GM19328 (cell line): ENCODE measurements at regions not wholly inside any gene's neighbourhood (a gene's known extent, or its start where the extent isn't known, plus 50 kb on each side); places are given as distances from the start of the nearest gene placed in this dataset.
"Not testable (repeated sequence)": the region's sequence is repeated elsewhere in the genome, so short reads cannot be mapped to it uniquely, and the experiment has no call there.

Experiments used
- ATAC-seq: cut with Tn5 transposase; IDR thresholded peaks from one replicate; pipeline ENCODE4 v1.9.1; 2021; ENCODE audit warnings: mild to moderate bottlenecking, moderate library complexity; ENCODE audit not compliant: unreplicated experiment

DNA sequence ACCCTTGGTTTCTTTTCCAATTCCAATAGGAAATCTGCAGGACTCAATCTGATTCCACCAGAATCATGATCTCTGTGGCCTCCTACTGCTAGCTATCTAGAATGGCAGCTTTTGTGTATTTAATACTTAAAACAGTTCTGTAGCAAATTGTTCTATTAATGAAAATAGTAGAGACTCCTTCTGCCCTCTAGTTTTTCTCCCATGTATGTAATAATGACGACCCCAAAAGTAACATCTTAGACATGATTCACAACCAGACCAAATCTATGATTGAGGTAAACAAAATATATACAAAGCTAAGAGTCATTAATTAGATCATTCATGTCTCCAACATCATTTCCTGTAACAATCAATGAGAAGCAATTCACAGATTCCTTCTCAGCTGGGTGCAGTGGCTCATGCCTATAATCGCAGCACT, 259.1 kb upstream of the MKLN1 start:
- no peak for ATAC-seq

DNA sequence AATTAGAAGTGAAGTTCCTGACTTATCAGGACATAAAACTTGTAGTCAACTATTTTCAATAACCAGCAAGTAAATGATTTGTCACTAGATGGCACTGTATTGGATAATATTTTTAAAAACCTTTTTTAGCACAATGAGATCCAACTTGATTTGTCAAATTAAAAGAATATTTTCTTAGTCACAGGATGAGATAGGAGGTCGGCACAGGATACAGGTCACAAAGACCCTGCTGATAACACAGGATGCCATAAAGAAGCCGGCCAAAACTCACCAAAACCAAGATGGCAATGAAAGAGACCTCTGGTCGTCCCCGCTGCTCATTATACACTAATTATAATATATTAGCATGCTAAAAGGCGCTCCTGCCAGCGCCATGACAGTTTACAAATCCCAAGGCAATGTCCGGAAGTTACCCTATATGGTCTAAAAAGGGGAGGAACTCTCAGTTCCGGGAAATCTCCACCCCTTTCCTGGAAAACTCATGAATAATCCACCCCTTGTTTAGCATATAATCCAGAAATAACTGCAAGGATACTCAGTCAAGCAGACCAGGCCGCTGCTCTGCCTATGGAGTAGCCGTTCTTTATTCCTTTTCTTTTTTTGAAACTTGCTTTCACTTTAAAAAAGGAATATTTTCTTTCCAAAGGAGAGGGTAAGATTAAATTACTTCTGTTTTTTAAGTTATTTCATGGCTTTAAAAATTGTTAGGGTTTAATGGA, 255.7 kb upstream of the MKLN1 start:
- no peak for ATAC-seq

DNA sequence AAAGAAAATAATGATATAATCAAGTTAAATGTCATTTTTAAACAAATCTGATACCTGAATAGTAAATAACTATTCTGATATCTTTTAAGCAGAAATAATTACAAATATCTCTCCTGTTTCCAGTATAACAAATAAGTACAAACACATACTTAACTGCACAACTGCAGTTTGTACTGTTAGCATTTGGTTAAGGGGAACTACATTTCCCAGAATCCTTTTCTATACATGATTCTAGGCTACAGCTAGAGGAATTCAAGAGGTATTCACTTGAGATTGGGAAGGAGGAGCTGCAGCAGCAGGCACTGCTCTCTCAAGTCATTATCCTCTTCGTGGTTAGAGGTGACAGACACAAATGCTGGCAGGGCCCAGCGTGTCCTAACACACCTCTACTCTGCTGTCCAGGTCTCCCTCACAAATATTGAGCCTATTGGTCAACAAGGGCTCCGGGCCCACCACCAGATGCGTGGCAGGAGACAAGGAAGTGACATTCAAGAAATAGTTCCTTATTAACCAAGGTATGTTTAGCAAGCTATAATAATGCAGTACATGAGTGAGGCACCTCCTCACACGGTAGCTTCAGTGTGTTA, 255.1 kb upstream of the MKLN1 start:
- no peak for ATAC-seq

DNA sequence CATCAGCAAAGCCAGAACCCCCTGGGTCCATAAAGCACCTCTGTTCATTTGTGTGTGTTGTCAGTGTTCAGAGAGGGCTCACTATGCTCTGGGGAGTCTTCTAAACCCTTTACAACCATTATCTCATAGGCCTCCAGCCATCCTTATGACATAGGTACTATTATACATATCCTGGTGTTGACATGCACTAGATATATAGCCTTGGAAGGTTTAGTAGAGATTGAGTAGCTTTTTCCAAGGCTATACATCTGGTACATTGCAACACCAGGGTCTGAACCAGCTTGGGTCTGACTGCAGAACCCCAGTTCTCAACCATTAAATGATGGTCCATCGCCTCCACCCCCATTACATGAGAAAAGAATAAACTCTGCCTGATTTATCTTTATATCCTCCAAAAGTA, 253.6 kb upstream of the MKLN1 start:
- no peak for ATAC-seq

DNA sequence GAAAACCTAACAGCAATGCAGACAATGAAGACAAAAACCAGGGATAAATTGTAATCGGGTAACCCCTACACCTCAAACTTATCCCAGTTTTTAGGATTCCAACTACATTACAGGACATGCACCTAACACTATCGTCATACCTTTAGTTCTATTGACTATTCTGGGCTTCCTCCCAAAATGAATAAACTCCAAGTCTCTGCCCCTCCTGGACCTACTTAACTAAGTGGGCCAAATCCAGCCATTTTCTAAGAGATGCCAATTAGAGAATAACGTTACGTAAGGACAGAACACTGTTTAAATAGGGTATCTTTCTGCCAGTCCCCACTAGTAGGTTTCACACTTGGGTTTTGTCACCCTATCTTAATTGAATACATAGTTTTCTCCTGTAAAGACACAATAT, 253.1 kb upstream of the MKLN1 start:
- ATAC-seq: no peak

DNA sequence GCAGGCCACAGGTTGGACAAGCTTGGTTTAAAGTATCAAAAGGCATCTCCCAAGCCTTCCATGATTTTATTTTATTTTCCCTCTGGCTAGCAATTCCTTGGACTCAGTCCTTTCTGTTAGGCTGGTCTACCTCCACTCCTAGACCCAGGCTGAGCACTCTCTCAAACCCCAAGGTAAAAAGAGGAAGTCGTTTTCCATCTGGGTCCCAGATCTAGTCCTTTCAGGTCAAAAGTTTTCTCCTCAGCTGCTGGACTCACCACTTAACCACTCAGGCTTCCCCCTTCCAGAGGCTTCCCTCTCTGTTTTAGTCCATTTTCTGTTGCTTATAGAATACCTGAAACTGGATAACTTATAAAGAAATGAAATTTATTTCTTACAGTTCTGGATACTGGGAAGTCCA, 252.3 kb upstream of the MKLN1 start:
- ATAC-seq: no peak

DNA sequence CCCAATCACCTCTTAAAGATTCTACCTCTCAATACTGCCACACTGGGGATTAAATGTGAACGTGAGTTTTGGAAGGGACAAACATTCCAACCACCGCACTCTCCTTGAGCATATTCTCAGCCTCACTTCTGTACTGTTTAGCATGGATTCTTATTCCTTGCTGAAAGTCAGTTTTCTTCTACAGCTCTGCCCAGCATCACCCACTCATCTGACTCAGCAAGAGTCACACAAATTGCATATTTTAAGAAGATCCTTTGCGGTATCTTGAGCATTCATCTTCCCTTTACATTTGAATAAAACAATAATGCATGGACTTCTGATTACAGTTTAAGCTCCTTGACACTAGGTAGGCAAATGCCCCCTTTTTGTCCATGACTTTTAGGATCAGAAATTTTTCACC, 251.6 kb upstream of the MKLN1 start:
- no peak for ATAC-seq

DNA sequence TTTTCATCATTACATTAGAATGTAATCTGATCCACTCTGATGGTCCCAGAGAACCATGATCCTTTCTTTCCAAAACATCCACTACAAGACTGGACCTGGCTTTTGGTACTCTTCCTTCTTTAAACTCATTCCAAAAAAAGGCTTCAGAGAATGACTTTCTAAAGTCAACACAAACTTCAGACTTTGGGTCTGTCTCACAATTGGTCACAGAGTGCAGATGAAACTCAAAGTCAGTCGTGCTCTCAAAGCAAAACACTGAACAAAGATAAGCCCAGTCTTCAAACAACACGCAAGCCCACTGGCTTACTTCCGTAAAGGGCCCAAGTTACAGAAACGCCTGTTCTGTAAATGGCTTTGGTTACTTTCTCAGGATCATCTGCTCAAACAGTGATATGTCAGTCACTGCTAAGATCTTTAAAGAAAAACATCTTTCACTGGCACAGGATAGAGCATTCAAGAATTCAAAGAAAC, 250.9 kb upstream of the MKLN1 start:
- ATAC-seq: no peak

DNA sequence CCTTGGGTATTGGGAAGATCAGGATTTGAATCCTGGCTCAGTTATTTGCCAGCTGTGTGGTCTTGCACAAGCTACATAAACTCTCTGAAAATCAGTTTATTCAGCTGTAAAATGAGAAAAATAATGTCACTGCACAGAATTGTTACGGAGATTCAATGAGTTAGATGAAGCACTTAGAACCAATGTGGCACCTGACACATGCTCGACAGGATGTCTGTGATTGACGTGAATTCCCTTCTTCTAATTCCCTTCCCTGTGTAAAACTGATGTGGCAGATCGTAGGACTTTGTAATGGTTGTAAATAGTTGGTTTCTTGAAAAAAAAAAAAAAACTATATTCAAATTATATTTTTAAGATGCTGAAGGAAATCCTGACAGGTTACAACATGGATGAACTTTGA, 249.9 kb upstream of the MKLN1 start:
- ATAC-seq: no peak

DNA sequence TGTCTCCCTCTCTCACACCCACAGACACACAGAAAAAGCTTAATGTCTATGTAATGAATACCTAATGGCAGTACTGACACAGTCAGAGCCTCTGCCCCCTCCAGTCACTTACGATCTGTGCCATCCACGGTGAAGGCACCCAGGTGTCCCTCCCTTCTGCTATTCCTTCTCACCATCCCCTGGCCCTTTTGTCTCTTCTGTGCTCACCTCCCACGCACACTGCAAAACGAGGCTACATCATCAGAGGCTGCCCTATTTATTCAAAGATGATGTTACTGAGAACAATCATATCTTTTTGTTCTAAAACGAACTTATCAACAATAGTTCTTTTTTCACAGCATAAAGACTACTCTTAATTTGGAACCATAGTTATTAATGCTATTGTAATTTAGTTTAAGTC, 246.9 kb upstream of the MKLN1 start:
- no peak for ATAC-seq

DNA sequence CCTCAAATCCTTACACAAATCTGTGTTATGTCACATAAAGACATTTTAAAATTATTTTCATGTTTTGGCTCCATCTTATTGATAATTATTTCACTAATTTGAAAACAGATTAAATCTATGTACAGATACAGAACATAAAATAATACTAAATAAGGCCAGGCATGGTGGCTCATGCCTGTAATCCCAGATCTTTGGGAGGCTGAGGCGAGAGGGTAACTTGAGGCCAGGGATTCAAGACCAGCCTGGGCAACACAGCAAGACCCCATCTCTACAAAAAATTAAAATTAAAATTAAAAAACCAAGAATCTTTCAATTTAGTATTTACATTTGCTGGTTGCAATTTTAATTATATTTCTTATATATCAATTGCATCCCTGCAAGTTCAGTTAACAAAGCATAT, 246.4 kb upstream of the MKLN1 start:
- ATAC-seq: no peak

DNA sequence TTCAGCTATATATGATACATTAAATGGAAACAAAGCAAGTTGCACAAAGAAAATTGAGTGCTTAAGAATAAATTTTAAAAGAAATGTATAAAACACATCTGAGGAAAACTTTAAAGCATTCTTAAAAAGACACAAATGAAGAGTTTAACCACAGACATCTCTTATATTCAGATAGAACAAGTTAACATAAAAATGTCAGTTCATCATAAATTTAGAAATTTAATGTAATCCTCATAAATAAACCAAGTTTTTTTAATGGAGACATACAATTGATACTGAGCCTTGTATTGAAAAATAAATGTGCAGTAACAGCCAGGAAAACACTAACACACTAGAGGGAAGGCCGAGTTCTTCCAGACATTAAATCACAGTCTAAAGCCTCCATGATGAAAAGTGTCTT, 243.9 kb upstream of the MKLN1 start:
- ATAC-seq: no peak

DNA sequence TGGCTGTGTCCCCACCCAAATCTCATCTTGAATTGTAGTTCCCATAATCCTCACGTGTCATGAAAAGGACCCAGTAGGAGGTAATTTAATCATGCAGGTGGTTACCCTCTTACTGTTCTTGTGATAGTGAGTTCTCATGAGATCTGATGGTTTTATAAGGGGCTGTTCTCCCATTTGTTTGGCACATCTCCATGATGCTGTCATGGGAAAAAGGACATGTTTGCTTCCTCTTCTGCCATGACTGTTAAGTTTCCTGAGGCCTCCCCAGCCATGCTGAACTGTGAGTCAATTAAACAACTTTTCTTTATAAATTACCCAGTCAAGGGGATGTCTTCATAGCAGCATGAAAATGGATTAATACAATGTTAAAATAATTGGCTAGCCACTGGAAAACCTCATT, 243.3 kb upstream of the MKLN1 start:
- not testable (repeated sequence) for ATAC-seq

DNA sequence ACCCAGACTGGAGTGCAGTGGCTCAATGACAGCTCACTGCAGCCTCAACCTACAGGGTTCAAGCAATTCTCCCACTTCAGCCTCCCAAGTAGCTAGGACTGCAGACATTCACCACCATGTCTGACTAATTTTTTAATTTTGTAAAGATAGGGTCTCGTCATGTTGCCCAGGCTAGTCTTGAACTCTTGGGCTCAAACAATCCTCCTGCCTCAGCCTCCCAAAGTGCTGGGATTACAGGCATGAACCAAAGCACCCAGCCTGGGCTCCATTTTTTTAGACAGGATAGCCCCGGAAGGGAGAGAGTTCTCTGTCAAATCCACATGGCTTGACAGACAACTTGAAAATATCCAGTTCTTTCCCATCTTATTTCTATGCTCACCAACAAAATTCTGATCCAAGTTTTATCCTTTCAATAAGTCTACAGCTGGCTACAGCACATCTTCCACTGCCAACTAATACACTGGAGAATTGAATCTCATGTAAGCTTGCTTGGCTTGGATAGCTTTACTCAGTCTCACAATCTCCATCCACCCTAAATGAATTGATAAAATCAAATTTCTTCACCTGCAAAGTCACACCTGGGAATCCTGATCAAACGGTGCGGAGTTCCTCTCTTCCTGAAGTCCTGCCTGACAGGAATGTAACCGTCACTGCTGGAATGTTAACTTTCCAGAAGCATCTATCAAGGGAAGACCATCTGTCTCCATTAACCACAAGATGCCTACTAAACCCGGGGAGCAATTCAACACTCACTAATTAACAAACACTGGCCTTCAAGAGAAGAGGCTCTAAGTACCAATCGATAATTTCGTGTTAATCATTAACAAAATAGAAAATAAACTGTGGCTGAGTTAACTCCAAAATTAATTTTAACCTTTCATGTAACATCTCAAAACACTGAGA, 239.7 kb upstream of the MKLN1 start:
- ATAC-seq: no peak

DNA sequence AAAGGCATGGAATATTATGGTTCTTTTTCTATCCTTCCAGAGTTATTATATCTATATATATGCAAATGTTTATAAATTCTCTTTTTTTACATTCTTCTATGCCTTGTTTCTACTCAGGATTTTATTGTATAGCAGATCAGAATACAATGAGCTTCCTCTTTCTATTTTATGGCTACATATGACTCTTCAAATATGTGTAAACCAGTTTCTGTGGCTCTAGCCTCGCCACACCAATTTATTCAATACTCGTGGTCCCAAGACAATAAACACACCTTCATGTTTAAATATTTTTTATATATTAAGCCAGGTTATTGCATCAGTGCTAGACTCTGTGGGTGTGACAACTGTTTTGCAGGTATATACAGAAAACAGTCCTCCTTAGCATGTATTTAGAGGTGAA, 237.5 kb upstream of the MKLN1 start:
- ATAC-seq: no peak

DNA sequence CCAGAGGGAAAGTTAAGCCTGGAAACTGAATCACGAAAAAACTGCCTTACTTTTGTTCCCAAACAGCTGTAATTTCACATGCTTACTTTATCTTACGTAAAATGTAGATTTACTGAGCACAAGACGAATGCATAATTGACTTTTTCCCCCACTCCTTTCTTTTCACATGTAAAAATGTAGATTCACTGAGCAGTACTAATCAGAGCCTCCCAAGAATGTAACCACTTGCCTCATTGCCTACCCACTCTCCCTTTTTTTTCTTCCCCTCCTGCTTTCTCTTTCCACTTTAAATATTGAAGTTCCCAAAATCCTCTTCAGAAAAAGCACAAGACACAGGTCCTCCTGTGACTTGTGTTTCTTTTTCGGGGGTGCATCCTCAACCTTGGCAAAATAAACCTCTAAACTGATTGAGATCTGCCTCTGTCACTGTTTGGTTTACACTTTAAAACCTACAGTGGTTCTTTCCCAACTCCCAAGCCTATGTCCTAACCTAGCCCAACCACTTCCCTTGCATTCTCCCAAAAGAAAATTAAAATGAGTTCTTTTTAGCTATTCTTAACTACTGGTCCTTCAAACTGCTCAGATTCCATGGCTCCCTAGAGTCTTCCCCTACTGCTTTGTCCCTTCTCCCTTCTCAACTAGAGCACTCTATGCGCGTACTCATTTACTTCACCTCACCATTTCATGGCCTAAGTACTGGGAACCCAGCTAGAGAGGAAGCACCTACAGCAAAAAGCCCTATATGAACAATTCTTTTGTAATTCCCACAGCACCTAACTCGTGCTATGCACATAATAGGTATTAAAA, 236.6 kb upstream of the MKLN1 start:
- ATAC-seq: no peak

DNA sequence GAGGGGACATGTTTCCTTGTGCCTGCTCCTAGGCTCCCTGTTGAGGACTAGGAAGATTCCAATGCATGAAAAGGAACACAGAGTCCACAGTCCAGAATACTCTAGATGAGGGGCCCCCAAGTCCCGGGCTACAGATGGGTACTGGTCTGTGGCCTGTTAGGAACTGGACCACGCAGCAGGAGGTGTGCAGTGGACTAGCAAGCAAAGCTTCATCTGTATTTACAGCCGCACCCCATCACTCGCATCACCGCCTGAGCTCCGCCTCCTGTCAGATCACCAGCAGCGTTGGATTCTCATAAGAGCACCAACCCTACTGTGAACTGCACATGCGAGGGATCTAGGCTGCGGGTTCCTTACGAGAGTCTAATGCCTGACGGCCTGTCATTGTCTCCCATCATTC, 233.0 kb upstream of the MKLN1 start:
- ATAC-seq: no peak

DNA sequence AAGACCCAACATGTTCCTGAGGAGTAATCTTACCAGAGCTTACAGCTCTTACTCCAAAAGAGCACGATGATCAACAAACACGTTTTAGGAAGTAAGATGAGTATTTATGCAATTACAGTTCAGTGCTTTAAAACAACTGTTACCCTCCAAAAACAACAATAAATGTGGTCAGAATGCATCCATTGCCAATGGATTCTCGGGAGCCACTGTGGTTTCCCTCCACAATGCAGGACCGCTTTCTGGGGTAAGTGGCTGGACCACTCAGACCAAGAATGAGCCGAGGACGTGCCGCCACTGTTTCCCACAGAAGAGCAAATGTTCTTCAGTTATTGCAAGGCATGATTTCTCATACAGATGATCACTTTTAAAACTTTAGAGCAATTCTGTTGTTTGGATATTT, 232.3 kb upstream of the MKLN1 start:
- no peak for ATAC-seq

DNA sequence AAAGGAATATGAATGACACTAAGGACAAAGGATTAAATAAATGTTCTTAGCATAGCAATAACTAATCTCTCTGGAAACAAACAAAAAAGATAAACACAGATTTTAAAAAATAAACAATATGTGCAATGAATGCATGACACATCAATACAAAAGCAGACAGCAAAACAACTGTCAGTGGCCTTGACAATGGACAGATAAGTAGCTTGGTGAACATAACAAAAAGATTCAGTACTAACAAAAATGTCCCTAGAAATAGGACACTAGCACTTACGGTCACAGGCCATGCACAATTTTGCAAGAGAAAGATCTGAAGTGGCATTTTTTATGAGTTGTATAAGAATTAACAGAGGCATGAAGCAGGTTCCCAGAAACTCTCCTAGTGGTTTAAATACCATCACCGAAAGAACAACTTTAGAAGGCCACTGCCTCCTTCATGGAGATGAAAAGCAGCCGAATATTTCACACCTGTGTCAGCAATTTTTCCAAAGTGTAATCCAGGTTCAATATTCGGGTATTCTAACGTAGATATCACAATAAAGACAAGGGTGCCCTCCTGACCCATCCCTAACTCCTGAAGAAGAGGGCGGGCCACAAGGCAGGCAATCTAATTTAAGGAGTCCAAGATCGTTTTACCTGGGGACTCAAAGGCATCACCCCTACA, 231.3 kb upstream of the MKLN1 start:
- no peak for ATAC-seq

DNA sequence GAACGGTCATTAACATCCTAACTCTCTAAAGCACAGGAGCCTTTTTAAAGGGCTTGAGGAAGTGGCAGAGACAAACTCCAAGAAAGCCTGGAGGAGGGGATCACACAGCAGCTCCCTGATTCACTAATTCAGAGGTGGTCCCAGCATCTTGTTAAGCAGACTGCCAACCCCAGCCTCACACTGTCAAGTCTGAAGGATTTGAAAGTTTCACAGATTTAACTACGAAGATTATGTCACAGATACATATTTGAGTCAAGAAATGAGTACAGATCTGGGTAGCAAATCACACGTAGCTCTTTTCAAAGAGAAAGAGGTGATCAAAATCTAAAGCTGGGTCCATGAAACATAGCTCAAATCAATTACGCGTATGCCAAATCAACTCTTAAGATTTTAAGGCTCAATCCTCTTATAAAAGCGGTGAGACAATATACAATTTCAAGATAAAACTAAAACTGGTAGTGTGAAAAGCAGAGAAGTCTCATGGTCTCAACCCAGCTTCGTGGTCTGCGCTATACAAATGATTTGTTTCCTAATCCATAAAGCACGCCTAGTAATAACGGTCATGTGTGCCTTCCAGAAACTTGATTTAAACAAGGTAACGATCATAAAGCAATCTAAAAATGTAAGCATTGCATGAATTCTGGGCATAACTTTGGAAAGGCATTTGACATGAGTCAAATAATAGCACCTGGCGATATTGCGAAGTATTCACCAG, 229.9 kb upstream of the MKLN1 start:
- ATAC-seq: no peak
